ENCODE measurements at regions not wholly inside any gene's neighbourhood (a gene's known extent, or its start where the extent isn't known, plus 50 kb on each side); places are given as distances from the start of the nearest gene placed in this dataset.
"Not testable (repeated sequence)": the region's sequence is repeated elsewhere in the genome, so short reads cannot be mapped to it uniquely, and the experiment has no call there.

DNA sequence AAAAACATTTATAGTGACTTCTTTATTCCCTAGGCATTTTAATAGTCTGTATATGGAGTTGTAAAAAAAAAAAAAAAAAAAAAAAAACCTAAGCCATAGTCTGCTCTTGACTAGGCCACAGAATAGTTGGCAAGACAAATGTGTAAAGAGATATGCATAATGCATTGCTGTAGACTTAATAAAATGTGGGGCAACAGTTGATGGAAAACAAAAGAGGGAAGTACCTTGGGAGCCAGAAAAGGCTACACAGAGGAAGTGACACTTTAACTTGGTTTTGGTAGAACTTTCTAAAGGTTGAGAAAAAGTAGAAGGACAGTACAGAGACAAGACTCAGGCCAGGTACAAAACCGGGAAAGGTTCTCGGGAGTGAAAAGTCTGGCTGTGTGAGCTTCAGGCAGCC is 802.9 kb upstream of the ADAMTS5 start:
- Histone ChIP-seq H3K4me3 (no peak overlapping the region), H3K27me3 (ENCODE audit: control insufficient read depth in 2 of 2, insufficient read depth in 2 of 2, low read length in 2 of 2) (no peaks in the 10 kb centered on the region), H3K4me1 (replicated peaks in 1 of 2; ENCODE audit: control insufficient read depth in 2 of 2, insufficient read depth in 2 of 2, low read length in 2 of 2) (no peaks in the 10 kb centered on the region), H3K79me2 (ENCODE audit: control insufficient read depth, insufficient read depth, low read length) (no peaks in the 10 kb centered on the region), H3K9me1 (ENCODE audit: control insufficient read depth, insufficient read depth, low read length) (no peaks in the 10 kb centered on the region), H3K9ac (ENCODE audit: insufficient read depth in 1 of 2, low read depth in 2 of 2, low read length in 2 of 2) (no peak overlapping the region), H3K27ac (ENCODE audit: extremely low read depth, low read depth, low read length) (no peak overlapping the region), H4K20me1 (replicated peaks; ENCODE audit: control insufficient read depth, insufficient read depth, low read length) (no peaks in the 10 kb centered on the region), H3K9me3 (replicated peaks; ENCODE audit: control insufficient read depth, insufficient read depth, low read depth, low read length) (no peaks in the 10 kb centered on the region), H3K36me3 (ENCODE audit: control insufficient read depth, insufficient read depth, low read length) (no peaks in the 10 kb centered on the region), H3K4me2 (ENCODE audit: insufficient read depth, low read length) (no peak overlapping the region), H2AFZ (ENCODE audit: low read depth, low read length) (no peak overlapping the region)
- ATAC-seq (no peak), FAIRE-seq (no peak), DNase-seq (ENCODE audit: extremely low read depth in 1 of 4, low spot score in 3 of 4) (no peak)
- intact Hi-C loops (cut with micrococcal nuclease): no loop called here
- POLR2A ChIA-PET: no interaction called here
- TF ChIP-seq CAMTA2 (CRISPR knock-in tag; conservative IDR thresholded peaks at IDR 0.05) (no peak), ZNF76 (CRISPR knock-in tag; IDR thresholded peaks at IDR 0.05; ENCODE audit: borderline replicate concordance) (no peak), ZBTB7A (IDR thresholded peaks at IDR 0.05; ENCODE audit: borderline replicate concordance, control insufficient read depth, low read depth, low read length) (no peak), FOSL1 (tag; conservative IDR thresholded peaks at IDR 0.05) (no peak), NFE2L1 (tag; IDR thresholded peaks at IDR 0.05; ENCODE audit: borderline replicate concordance, low read depth) (no peak)
- TF ChIP-seq, protein P1, sequence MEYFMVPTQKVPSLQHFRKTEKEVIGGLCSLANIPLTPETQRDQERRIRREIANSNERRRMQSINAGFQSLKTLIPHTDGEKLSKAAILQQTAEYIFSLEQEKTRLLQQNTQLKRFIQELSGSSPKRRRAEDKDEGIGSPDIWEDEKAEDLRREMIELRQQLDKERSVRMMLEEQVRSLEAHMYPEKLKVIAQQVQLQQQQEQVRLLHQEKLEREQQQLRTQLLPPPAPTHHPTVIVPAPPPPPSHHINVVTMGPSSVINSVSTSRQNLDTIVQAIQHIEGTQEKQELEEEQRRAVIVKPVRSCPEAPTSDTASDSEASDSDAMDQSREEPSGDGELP (CRISPR knock-in tag; IDR thresholded peaks at IDR 0.05; ENCODE audit: borderline replicate concordance): no peak
- BruUV-seq (replicated peaks): no TSS peak
- WGBS (ENCODE audit: insufficient coverage, low coverage, missing lambda C conversion rate): 3% methylated on average over 2 of the region's 2 CpGs
- CTCF ChIA-PET (ENCODE audit: low intra/inter-chr PET ratio): no interaction called here
- in situ Hi-C loops (cut with MboI): no loop called here

DNA sequence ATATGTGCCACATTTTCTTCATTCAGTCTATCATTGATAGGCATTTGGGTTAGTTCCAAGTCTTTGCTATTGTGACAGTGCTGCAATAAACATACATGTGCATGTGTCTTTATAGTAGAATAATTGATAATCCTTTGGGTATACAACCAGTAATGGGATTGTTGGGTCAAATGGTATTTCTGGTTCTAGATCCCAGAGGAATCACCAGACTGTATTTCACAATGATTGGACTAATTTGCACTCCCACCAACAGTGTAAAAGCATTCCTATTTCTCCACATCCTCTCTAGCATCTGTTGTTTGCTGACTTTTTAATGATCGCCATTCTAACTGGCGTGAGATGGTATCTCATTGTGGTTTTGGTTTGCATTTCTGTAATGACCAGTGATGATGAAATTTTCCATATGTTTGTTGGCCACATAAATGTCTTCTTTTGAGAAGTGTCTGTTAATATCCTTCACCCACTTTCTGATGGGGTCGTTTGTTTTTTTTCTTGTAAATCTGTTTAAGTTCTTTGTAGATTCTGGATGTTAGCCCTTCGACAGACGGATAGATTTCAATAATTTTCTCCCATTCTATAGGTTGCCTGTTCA is 801.3 kb upstream of the ADAMTS5 start:
- intact Hi-C loops (cut with micrococcal nuclease); H3K4me3 ChIP-seq; H3K4me2 ChIP-seq (ENCODE audit: insufficient read depth, low read length); H3K27ac ChIP-seq (ENCODE audit: extremely low read depth, low read depth, low read length); ATAC-seq; H3K79me2 ChIP-seq (ENCODE audit: control insufficient read depth, insufficient read depth, low read length); H4K20me1 ChIP-seq (replicated peaks; ENCODE audit: control insufficient read depth, insufficient read depth, low read length); H2AFZ ChIP-seq (ENCODE audit: low read depth, low read length); BruUV-seq (replicated peaks); H3K9me1 ChIP-seq (ENCODE audit: control insufficient read depth, insufficient read depth, low read length); POLR2A ChIA-PET; DNase-seq (ENCODE audit: extremely low read depth in 1 of 4, low spot score in 3 of 4); H3K36me3 ChIP-seq (ENCODE audit: control insufficient read depth, insufficient read depth, low read length); CTCF ChIA-PET (ENCODE audit: low intra/inter-chr PET ratio); in situ Hi-C loops (cut with MboI); H3K9me3 ChIP-seq (replicated peaks; ENCODE audit: control insufficient read depth, insufficient read depth, low read depth, low read length); H3K27me3 ChIP-seq (ENCODE audit: control insufficient read depth in 2 of 2, insufficient read depth in 2 of 2, low read length in 2 of 2); H3K4me1 ChIP-seq (replicated peaks in 1 of 2; ENCODE audit: control insufficient read depth in 2 of 2, insufficient read depth in 2 of 2, low read length in 2 of 2); FAIRE-seq; H3K9ac ChIP-seq (ENCODE audit: insufficient read depth in 1 of 2, low read depth in 2 of 2, low read length in 2 of 2): not testable (repeated sequence)
- 1% methylated on average over 5 of the region's 5 CpGs for WGBS (ENCODE audit: insufficient coverage, low coverage, missing lambda C conversion rate)
